Activated CD8-positive, alpha-beta T cell treated with anti-CD3 and anti-CD28 coated beads, Interleukin-2, amount 10 ng/mL, durations not matched to agents 7 days and 5 days (primary cell): ENCODE measurements at regions not wholly inside any gene's neighbourhood (a gene's known extent, or its start where the extent isn't known, plus 50 kb on each side); places are given as distances from the start of the nearest gene placed in this dataset.

Experiments used
- ATAC-seq: fragments of 150-1000 bp; cut with Tn5 transposase; one replicate; pipeline ENCODE4 v1.10.0; 2021; ENCODE audit warnings: moderate library complexity
- CTCF ChIA-PET: fragments of 350-600 bp; sonication (Branson Sonifier 250); formaldehyde crosslinking; loops from one replicate; lab custom pipeline; 2021; ENCODE audit warnings: antibody characterized with exemption; lab: Charles Lee
- POLR2A ChIA-PET: fragments of 350-600 bp; sonication (Branson Sonifier 250); formaldehyde crosslinking; loops from one replicate; lab custom pipeline; 2021; ENCODE audit warnings: antibody characterized with exemption; lab: Charles Lee
- DNase-seq: peaks from one replicate; pipeline ENCODE4 v3.0.0-alpha.2; 2020
- H3K27ac Mint-ChIP-seq: one replicate; pipeline ENCODE4 v1.8.0; 2021; ENCODE audit warnings: mild to moderate bottlenecking, mixed read lengths
- H3K27me3 Mint-ChIP-seq: one replicate; pipeline ENCODE4 v1.8.0; 2021; ENCODE audit warnings: low read depth, mixed read lengths
- H3K36me3 Mint-ChIP-seq: one replicate; pipeline ENCODE4 v1.8.0; 2021; ENCODE audit warnings: low read depth, mixed read lengths
- H3K4me1 Mint-ChIP-seq: one replicate; pipeline ENCODE4 v1.8.0; 2021; ENCODE audit warnings: low read depth, mixed read lengths
- H3K4me3 Mint-ChIP-seq: one replicate; pipeline ENCODE4 v1.8.0; 2021; ENCODE audit warnings: mild to moderate bottlenecking, mixed read lengths
- H3K9me3 Mint-ChIP-seq: one replicate; pipeline ENCODE4 v1.8.0; 2022; ENCODE audit warnings: mixed read lengths; ENCODE audit not compliant: insufficient read depth

DNA sequence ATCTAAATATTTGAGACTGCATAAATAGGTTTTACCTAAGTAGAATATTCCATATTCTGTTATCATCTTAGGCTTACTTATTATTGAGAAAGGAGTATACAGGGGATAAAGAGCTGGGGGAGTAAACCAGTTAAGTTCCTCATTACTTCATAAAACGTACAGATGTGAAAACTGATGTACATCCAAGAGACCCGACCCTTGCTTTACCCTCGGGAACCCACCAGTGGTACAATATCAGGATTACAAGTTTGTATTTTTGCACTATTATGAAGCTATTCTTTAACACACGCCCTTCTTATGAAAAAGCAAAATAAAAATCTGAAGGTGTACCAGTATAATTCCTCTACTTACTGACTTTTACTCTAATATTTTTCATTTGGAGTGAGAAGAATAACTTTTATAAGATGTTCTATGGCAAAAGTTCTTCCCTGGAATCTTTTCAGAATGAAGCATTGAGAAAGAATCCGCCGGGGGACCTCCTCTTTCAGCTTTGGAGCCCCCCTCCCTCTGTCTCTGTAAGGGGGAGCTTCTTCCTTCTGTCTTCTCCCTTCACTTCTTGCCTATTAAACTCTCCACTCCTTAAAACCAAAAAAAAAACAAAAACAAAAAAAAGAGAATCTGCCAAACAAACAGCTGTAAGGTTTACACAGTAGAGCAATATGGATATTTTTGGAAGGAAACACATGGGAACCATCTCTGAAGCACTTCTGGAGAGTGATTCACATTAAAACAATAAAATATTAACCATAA, 550.0 kb downstream of the TNS3 start:
- CTCF ChIA-PET = no interaction called here
- Mint-ChIP-seq H3K36me3 (no peaks in the 10 kb centered on the region), H3K4me1 (no peaks in the 10 kb centered on the region), H3K9me3 (no peaks in the 10 kb centered on the region), H3K27ac (no peak overlapping the region), H3K27me3 (no peaks in the 10 kb centered on the region), H3K4me3 (no peak overlapping the region)
- DNase-seq (no peak), ATAC-seq (no peak)
- POLR2A ChIA-PET = no interaction called here

GRCh38 chr7:47028284-47028683, 553.6 kb downstream of the TNS3 start:
- Mint-ChIP-seq H3K36me3 (no peaks in the 10 kb centered on the region), H3K27ac (no peak overlapping the region), H3K4me1 (no peaks in the 10 kb centered on the region), H3K9me3 (no peaks in the 10 kb centered on the region), H3K27me3 (no peaks in the 10 kb centered on the region), H3K4me3 (no peak overlapping the region)
- CTCF ChIA-PET = no interaction called here
- POLR2A ChIA-PET = no interaction called here
- ATAC-seq (no peak), DNase-seq (no peak)

DNA sequence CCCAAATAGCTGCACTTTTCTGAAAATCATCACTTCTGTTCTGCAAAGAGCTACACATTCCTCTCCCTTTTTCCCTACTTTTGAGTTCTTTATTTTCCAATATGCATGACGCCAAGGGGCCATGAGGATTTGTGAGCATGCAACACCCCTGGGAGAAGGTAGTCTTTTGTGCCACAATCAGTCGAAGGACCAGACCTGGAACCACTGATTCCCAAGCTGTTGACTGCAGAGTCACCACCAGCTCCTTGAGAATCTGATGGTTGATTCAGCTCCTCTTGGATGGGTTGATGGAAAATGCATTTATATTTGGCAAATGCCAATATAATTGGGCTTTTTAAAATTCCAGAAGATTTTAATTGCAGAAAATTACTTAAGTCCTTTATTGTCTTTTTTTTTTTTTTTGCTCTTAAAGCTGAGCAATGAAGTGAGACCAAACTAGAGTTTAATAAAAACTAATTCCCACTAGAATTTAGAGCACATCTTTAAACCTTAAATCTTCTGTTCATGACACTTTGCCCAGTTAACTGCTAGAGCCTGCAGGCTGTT, 554.1 kb downstream of the TNS3 start:
- Mint-ChIP-seq H3K27ac (no peak overlapping the region), H3K9me3 (no peaks in the 10 kb centered on the region), H3K4me1 (no peaks in the 10 kb centered on the region), H3K36me3 (no peaks in the 10 kb centered on the region), H3K4me3 (no peak overlapping the region), H3K27me3 (no peaks in the 10 kb centered on the region)
- POLR2A ChIA-PET = no interaction called here
- DNase-seq (no peak), ATAC-seq (no peak)
- CTCF ChIA-PET = no interaction called here

DNA sequence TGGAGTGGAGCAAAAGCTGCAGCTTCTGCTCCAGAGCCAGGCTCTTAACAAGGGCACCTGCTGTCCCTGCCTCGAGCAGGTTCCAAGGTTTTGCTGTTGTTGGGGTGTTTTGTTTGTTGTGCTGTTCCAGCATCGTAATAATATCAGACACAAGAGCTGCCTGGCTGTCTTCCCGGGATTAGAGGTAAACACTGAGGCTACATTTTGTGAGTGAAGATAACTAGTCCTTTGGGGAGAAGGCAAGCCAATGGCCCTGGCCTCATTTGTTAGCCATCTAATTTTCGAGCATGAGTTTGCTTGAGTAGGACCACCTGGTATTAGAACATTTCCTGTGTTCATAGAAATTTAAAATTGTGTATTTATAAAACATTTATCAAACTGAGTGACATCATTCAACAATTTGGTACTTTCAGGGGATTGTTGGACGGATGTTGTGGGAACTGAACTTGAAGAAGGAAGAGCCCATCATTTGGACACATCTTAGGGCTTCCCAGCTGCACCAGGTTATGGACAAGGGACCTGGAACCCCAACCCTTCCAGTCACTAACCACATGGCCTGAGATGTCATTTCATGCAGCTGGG, 555.0 kb downstream of the TNS3 start:
- Mint-ChIP-seq H3K27ac (no peak overlapping the region), H3K36me3 (no peaks in the 10 kb centered on the region), H3K4me3 (no peak overlapping the region), H3K27me3 (no peaks in the 10 kb centered on the region), H3K4me1 (no peaks in the 10 kb centered on the region), H3K9me3 (no peaks in the 10 kb centered on the region)
- CTCF ChIA-PET = no interaction called here
- no peak for DNase-seq
- ATAC-seq = no peak
- POLR2A ChIA-PET = no interaction called here

DNA sequence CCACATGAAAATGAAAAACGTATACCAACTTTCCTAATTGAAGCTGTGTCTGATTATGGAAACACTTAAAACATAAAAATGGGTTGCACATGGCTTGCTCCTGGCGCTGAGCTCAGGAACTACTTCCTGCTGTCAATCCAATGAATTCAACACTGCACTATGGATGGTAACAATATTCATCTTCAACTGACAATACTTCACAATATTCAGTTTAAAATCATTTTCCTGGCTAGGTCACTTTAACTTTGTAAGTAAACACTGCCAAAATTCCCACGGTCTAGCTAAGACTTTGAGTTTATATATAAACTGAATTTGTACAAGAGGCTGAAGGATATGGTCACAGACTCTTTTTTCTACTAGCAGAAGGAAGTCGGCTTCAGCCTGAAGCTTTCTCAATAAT, 556.9 kb downstream of the TNS3 start:
- H3K4me1 Mint-ChIP-seq = no peaks in the 10 kb centered on the region
- ATAC-seq (no peak), DNase-seq (no peak)
- no peak overlapping the region for H3K4me3 Mint-ChIP-seq
- H3K36me3 Mint-ChIP-seq = no peaks in the 10 kb centered on the region
- H3K27ac Mint-ChIP-seq = no peak overlapping the region
- CTCF ChIA-PET = no interaction called here
- no peaks in the 10 kb centered on the region for H3K27me3 Mint-ChIP-seq
- H3K9me3 Mint-ChIP-seq = no peaks in the 10 kb centered on the region
- POLR2A ChIA-PET = no interaction called here

GRCh38 chr7:47008461-47008860, 573.5 kb downstream of the TNS3 start:
- CTCF ChIA-PET = no interaction called here
- POLR2A ChIA-PET = no interaction called here
- H3K27me3 Mint-ChIP-seq = no peaks in the 10 kb centered on the region
- no peaks in the 10 kb centered on the region for H3K36me3 Mint-ChIP-seq
- H3K4me1 Mint-ChIP-seq = no peaks in the 10 kb centered on the region
- no peak for DNase-seq
- ATAC-seq = no peak
- no peaks in the 10 kb centered on the region for H3K9me3 Mint-ChIP-seq
- no peak overlapping the region for H3K4me3 Mint-ChIP-seq
- H3K27ac Mint-ChIP-seq = no peak overlapping the region

DNA sequence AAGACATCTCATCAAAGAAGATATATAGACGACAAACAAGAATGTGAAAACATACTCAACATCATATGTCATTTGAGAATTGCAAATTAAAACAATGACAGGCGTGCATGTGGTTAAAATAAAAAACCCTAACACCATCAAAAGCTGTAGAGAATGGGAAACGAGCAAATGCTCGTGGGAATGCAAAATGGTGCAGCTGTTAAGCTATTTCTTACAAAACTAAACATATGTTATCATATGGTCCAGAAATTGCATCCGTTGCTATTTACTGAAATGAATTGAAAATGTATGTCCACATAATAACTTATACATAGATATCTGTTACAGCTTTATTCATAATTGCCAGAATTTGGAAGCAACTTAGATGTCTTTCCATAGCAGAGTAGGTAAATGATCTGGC, 574.4 kb downstream of the TNS3 start:
- Mint-ChIP-seq H3K4me3 (no peak overlapping the region), H3K27me3 (no peaks in the 10 kb centered on the region), H3K36me3 (no peaks in the 10 kb centered on the region), H3K27ac (no peak overlapping the region), H3K9me3 (no peaks in the 10 kb centered on the region), H3K4me1 (no peaks in the 10 kb centered on the region)
- ChIA-PET CTCF (no interaction called here), POLR2A (no interaction called here)
- DNase-seq (no peak), ATAC-seq (no peak)

GRCh38 chr7:47000561-47000960, 581.4 kb downstream of the TNS3 start:
- Mint-ChIP-seq H3K4me3 (no peak overlapping the region), H3K4me1 (no peaks in the 10 kb centered on the region), H3K9me3 (no peaks in the 10 kb centered on the region), H3K27ac (no peak overlapping the region), H3K36me3 (no peaks in the 10 kb centered on the region), H3K27me3 (no peaks in the 10 kb centered on the region)
- ChIA-PET CTCF (no interaction called here), POLR2A (no interaction called here)
- DNase-seq (no peak), ATAC-seq (no peak)

DNA sequence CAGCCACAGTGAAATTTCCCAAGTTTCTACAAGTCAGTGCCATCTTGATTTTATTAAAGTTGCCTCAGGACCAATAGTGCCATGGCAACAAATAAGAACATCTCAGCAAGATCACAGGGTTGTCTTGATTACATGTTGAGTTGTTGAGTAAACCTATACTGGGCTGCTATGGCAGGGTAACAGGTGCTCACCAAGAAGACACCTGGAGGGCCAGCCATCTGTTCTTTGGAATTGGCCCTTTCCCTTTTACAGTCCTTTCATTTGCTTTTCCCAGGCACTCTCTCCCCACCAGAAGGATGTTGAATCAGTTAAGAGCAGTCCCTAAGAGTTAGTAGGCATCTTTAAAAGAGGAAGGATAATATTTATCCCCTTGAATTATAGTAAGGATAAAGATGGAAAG, 582.0 kb downstream of the TNS3 start:
- Mint-ChIP-seq H3K27me3 (no peaks in the 10 kb centered on the region), H3K36me3 (no peaks in the 10 kb centered on the region), H3K4me1 (no peaks in the 10 kb centered on the region), H3K27ac (no peak overlapping the region), H3K4me3 (no peak overlapping the region), H3K9me3 (no peaks in the 10 kb centered on the region)
- ChIA-PET POLR2A (no interaction called here), CTCF (no interaction called here)
- ATAC-seq (no peak), DNase-seq (no peak)

- no peaks in the 10 kb centered on the region for H3K36me3 Mint-ChIP-seq
- no peak for DNase-seq
- no peak overlapping the region for H3K27ac Mint-ChIP-seq
- H3K4me1 Mint-ChIP-seq = no peaks in the 10 kb centered on the region
- ChIA-PET CTCF (no interaction called here), POLR2A (no interaction called here)
- H3K9me3 Mint-ChIP-seq = no peaks in the 10 kb centered on the region
- no peaks in the 10 kb centered on the region for H3K27me3 Mint-ChIP-seq
- no peak for ATAC-seq
- H3K4me3 Mint-ChIP-seq = no peak overlapping the region
Observed at GRCh38 chr7:46996972-46997371, 584.9 kb downstream of the TNS3 start.

GRCh38 chr7:46993396-46993795, 588.5 kb downstream of the TNS3 start:
- Mint-ChIP-seq H3K27ac (no peak overlapping the region), H3K36me3 (no peaks in the 10 kb centered on the region), H3K9me3 (no peaks in the 10 kb centered on the region), H3K4me3 (no peak overlapping the region), H3K4me1 (no peaks in the 10 kb centered on the region), H3K27me3 (no peaks in the 10 kb centered on the region)
- DNase-seq (no peak), ATAC-seq (no peak)
- ChIA-PET CTCF (no interaction called here), POLR2A (no interaction called here)

- no peak for DNase-seq
- no peak overlapping the region for H3K27ac Mint-ChIP-seq
- H3K27me3 Mint-ChIP-seq = no peaks in the 10 kb centered on the region
- CTCF ChIA-PET = no interaction called here
- H3K36me3 Mint-ChIP-seq = no peaks in the 10 kb centered on the region
- H3K4me1 Mint-ChIP-seq = no peaks in the 10 kb centered on the region
- H3K4me3 Mint-ChIP-seq = no peak overlapping the region
- ATAC-seq = no peak
- POLR2A ChIA-PET = no interaction called here
- no peaks in the 10 kb centered on the region for H3K9me3 Mint-ChIP-seq
Observed at GRCh38 chr7:46990761-46991160, 591.1 kb downstream of the TNS3 start.
